ENCODE measurements at regions not wholly inside any gene's neighbourhood (a gene's known extent, or its start where the extent isn't known, plus 50 kb on each side); places are given as distances from the start of the nearest gene placed in this dataset.

DNA sequence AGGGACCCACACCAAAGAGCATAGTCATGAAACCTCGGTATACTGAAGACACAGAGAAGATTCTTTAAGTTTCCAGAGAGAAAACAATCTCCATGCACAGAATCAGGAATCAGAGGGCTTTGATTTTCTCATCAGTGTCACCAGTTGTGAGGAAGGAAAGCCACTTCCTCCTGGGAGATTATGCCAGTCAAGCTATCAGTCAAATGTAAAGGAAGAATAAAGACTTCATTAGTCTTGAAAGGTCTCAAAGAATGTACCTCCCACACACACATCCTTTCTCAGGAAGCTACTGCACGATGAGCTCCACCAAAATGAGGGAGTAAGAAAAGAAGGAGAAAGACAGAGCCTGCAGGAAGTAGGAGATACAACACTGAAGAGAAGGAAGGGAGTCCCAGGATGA is 486.3 kb downstream of the SHQ1 start:
- no peak for TF ChIP-seq CTCF (IDR thresholded peaks at IDR 0.05)
- TF ChIP-seq ZFX (IDR thresholded peaks at IDR 0.05; ENCODE audit: borderline replicate concordance): no peak
